ENCODE measurements at regions not wholly inside any gene's neighbourhood (a gene's known extent, or its start where the extent isn't known, plus 50 kb on each side); places are given as distances from the start of the nearest gene placed in this dataset.

DNA sequence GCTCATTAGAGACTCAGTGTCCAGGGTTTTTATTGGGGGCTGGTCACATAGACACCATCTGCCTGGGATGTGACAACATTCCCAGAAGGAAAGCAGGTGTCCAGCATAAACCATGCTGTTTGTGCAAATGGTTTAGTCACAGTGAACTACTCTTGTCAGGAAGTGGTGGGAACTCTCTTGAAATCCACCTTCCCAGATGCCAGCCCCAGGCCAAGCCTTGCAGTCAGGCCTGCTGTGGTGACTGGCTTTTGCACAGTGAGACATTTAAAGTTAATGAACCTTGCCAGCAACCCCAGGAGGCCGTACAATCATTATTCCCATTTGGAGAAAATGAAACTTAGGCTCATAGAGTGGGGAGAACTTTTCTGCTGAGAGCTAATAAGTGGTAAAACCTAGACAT is 242.5 kb upstream of the KCNG1 start:
- DNase-seq: no peak

DNA sequence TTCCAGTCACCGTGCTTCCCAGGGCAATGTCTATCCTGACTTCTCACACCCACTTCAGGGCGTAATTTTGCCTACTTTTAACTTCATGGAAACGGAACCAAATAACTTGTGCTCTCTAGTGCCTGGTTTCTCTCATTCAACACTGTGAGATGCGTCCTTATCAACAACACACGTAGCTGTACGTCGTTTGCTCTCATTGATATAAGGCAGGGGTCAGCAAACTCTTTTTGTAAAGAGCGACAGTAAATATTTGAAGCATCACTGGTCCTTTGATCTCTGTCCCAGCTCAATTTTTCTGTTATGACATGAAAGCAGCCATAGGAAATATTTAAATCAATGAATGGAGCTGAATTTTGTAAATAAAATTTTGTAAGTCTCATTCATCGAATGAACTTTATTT is 239.3 kb upstream of the KCNG1 start:
- DNase-seq: no peak

DNA sequence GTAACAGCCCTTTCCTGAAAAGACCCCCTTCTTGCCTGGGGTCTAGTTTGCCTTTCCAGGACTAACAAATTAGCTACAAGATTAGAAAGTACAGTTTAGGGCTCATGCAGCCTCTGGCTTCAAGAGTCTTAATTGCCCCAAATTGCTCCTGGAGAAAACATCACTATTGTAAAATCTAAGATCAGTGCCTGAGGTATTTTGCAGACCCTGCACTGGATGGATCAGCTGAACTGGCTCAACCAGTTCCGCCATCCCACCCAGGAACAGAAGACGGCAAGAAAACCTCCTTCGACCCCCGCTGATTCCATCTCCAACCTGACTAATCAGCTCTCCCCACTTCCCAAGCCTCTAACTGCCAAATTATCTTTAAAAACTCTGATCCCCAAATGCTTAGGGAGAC is 236.5 kb upstream of the KCNG1 start:
- DNase-seq: no peak

DNA sequence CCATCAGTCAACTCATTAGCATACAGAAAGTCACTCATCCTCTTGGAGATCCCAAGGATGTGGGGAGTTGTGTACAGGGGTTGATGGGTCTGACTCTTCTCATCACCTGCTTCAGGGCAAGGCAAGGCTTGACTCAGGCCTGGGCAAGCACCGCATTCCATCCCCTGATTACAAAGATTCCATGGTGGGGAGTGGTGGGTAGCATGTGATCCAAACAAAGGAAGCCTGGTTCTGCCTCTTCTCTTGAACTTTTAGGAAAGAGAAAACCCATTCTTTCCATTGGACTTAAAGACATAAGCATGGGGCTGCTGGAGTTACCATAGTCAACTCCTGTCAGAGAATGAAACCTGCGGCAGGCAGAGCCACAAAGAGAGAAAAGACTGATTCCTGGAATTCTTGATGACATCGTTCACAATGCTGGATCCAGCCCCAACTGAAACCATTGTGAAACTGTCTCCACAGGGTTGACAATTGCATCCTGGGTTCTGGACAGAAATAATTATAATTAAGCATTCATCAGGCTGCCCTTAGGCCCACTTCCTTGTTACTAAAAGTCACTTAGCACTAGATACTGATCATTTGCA is 235.8 kb upstream of the KCNG1 start:
- DNase-seq: no peak

DNA sequence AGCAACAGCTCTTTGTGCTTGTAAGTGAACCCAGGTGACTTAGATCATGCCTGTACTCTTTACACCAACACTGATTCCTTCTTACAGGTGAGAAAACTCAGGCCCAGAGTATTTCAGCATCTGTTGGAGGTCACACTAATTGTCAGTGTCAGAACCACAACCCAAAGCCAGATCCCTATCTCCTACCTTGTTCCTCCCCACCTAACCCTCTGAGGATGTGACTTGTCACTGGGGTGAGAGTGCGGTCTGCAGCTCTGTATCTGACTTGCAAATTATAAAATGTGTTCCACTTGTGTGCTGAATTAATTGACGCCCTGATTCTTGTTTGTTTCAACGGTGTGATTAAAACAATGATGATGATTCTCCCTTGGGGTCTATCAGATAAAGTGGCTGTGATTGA is 232.5 kb upstream of the KCNG1 start:
- DNase-seq: no peak

DNA sequence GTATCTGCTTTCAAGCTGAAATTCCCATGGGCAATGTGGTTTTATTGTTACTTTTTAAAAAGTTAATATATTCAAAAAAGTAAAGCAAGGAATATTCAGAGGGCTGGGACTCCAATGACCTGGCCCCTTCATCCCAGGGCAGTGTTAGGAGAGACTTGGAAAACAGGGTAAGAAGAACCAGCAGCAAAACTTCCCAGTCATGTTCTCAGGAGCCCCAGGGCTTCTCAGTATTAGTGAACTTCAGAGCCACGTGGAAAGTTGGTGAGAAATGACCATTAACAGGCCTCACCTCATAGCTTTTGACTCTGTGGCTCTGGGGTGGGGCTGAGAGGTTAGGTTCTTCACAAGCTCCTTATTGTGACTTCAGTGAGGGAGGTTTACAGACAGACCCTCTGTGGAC is 230.4 kb upstream of the KCNG1 start:
- DNase-seq: no peak

DNA sequence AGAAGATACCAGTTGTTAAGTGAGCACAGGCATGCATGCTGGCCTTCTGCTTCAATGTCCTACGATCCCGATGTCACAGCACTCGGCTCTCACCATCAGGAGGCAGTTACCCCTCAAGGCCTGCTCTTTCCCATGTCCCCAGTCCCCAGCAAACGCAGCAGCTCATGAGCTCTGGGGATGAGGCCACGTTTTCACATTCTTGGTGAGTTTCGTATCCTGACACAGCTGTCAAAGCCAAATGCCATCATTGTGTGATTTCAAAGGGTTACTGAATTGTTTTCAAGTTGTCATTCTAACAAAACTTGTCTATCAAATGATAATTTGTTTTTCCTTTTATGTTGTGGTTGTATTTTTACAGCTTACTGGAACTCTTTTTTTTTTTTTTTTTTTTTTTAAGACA is 226.9 kb upstream of the KCNG1 start:
- no peak for DNase-seq

DNA sequence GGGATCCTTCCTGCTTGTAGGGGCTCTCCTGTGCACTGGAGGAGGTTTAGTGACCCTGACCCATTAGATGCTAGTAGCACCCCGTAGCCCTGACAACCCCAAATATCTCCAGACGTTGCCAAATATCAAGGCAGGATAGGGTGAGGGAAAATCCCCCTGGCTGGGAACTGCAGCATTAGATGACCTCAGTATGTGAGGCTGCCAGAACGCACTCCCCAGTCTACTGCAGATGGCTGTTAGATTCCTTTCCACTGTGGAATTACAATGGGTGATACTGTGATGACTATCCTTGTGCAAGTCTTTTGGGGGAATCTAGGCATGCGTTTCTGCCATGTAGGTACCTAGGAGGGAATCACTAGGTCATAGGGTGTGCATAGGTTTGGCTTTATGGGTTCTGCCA is 226.3 kb upstream of the KCNG1 start:
- DNase-seq: no peak

DNA sequence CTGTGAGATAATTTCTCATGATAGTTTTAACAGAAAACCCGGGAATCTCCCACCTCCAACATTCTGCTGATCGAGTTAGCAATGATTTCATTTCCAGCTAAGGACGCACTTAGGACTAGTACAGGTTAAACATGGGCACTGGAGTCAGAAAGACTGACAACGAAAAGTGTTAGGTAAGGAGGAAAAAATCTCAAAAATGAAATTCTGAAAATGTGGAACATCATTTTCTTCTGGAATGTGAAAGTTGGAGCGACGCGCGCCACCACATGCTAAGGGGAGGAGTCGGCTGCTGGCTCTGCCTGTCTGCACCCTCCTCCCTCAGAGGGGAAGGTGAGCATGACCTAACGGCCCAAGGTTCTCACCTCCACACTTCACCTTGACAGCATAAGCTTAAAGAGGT is 221.6 kb upstream of the KCNG1 start:
- DNase-seq: no peak

DNA sequence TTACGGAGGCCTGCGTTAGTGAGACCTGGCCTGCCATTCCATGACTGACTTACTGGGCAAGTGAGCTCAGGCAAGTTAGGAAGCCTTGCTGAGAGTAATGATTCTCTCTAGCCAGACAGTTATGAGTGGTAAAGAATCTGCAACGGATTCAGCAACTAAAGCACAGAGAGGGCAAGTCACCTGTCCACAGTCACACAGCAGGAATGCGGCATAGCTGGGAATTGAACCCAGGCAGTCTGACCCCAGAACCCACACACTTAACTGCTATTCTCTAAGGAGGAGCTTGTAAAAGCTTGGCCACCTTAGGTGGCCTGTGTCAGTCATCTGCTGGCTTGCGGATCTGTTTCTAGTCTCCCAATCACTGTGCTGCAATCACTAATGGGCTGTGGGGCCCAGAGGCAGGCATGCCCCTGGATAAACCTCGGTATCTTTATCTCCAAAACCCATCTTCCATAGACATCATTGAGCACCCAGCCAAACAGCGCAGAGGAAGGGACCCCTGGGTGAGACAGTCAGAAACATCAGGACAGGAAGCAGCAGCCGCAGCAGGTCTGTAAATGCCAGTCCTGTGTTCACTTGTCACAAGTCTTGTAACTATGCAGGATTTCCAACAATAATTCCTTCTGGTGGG is 215.9 kb upstream of the KCNG1 start:
- DNase-seq: no peak

DNA sequence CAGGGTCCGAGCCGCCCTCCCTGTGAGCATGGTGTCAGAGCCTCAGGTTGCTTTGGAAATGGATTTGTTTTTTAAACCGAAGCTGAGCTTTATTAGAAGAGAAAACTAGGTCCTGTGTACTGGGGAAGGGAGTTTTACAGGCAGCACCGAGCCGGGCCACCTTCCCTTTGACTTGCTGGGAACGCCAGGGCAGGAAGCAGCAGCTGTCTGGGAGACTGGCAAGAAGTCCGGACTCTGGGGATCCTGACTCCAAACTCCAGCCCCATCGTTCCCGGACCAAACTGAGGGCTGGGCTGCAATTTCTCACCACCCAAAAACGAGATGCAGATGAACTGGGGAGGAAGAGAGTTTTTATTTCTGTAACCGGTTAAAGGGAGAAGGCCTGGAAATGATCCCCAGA is 214.9 kb upstream of the KCNG1 start:
- no peak for DNase-seq

DNA sequence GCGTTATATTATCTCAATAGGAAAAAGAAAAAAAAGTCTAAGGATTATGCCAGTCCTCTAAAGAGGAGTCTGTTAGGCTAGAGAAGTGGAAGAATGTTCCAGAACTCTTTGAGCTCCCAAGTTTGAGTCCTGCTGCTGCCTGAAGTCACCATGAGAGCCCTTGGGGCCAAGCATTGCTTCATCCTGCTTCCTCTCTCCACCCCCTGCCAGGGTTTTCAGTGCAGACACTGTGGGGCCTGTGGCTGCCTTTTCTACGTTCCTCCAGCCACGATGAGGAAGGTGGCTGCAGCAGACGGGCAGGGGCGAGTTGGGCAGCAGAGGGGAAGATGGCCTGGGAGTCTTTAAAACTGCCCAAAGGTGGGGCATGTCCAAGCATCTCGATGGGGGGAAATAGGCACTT is 214.4 kb upstream of the KCNG1 start:
- no peak for DNase-seq

DNA sequence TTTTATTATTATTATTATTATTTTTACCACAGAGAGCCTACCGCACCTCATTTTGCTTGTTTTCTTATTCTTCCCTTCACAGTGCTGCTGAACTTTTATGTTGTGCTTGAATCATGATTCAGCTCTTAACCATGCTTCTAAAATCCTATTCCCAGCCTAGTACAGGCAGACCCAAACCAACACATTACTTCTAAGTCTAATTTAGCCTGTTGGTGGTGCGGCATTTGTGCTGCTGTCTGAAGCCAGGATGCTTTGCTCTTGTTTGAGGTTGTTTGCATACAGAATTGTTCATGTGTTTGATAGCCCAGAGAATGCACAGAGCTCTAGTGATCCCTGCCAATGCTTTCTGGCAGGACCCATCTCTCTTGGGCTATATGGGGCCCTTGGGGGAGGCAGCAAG is 213.5 kb upstream of the KCNG1 start:
- no peak for DNase-seq

DNA sequence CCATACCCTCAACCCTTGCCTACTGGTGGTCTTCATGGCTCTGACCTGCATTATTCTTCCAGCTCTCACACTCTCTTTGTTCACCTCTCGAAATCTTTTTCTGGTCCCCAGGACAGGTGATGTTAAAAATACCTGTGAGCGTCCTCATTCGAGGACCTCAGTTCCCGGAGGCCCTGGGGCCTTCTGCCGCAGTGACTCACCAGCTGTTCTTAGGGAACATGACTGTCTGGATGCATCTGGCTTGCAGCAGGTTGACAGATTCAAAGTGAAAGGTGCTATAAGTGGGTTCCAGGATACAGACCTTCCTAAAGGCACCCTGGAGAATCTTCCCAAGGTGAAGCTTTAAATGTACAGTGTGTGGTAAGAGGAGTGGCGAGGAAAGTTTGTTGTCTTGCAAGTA is 210.4 kb upstream of the KCNG1 start:
- DNase-seq: no peak

DNA sequence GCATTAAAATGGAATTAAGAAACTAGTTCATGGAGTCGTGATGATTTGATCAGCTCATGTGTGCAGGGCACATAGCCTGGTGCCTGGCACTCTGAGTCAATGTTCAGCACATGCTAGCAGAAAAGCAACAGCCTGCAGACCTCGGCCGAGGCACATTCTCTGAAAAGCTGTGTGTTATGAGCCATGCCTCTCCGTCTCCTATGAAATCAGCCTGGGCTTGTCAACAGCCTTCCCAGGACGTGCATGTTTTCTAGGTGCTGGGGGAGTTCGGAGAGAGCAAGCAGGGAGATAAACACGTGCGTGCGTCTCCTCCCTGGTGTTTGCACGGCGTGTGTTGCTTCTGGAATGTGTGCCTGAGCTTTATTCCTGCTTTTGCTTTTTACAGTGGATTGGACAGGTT is 207.8 kb upstream of the KCNG1 start:
- DNase-seq: no peak

DNA sequence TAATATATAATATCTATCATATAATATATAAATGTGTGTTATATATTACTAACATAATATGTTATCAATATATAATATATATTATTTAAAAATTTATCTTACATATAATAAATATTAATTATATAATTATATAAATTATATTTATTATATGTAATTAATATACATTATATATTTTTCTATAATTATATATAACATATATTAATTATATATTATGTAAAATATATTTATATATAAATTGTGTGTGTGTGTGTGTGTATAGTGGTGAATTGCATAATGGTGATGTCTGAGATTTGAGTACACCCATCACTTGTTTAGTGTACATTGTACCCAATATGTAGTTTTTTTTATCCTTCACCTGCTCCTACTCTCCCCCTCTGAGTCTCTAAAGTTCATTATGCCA is 205.9 kb upstream of the KCNG1 start:
- DNase-seq: no peak

DNA sequence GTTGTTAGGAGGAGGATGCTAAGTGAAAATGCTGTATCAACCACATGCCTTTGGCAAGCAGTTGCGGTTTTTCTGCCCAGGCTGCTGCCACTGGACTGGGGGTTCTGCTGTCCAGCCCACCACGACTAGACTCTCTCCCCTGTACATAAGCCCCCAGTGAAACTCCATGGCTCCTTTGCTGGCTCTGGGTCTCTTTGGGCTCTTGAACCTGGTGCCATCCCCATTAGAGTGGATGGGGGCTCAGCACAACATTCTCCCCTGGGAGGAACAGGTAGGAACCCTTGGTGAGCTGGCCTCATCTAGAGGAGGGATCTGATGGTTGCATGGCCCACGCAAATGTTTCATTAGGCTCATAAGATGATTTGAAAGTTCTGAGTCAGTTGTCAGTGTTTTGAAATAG is 204.8 kb upstream of the KCNG1 start:
- DNase-seq: no peak

DNA sequence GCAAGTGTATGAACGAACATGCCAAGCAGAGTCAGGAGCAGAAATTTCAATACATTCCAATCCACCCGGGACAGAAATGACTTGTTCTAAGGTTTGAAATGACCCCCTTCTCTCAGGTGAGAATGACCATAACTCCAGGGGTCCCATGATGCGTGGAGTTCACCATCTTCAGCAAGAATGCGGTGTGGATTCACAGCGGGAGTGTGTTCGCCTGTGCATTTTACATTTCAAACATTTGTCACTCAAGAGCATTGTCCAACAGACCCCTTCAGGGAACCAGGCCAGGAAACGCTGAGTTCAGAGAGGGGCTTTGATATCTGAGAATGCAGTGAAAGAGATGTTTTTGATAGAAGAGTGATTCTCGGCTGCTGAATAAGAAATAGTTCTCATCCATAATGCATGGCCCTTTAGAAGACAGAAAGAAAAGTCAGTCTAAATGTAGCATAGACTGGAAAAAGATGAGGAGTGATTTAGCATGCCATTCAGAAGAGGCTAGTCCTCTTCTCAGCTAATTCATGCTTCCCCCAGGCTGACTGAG is 200.3 kb upstream of the KCNG1 start:
- DNase-seq: no peak

DNA sequence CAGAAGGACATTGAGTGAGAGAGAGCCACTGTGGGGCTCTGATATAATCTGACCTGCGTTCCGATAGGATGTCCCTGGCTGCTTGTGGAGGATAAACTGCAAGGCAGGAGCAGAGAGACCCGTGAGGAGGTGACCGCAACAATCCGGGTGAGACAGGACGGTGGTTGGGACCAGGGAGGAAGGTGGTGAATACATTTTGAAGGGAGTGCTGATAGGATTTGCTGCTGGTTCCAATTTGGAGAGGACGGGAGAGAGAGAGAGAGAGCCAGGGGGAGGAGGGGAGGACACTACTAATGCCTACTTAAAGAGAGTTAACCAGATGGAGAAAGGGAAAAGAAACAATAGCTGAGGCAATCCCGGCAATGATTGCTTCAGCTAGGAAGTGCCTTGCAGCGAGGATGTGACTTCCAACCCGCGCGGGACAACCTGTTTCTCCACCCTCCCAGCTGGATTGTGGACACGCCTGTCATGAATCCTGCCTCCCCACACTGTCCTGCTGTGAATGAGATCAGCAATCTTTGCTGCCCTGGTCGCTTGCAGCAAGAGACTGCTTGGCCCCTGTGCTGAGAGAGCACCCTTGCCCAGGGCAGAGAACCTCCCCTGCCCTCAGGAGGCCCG is 199.0 kb upstream of the KCNG1 start:
- DNase-seq: no peak

DNA sequence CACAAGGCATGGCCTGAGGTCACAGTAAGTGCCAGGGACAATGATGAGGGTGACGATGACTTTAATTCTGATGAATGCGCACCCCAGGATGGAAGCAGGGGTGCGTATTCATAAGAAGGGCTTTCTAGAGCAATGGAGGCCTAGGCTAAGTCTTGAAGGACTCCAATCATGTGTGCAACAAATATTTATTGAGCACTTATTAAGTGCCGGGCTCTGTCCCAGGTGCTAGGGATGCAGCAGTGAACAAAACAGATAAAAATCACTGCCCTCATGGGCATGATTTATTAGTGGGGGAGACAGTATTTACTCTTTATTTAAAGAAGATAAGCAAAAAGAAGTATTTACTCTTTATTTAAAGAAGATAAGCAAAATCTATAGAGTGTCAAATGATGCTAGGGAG is 198.2 kb upstream of the KCNG1 start:
- no peak for DNase-seq

DNA sequence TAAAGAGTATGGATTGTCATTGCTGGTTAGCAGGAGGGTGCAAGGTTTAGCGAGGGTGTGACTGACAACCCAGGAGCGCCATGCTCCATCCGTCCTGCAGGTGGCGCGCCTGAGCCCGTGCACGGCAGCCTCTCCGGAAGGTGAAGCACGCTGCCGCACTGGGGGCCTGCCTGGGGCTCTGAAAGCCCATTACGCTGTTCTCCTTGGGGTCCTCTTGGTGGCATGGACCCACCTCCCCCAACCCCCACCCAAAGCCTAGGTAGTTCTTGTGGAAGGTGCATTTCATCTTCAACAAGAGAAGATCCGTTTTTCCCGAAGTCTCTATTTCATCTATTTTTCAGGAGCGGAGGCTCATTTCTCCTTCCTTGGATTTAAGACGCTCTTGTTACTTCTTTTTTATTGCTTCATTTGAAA is 197.4 kb upstream of the KCNG1 start:
- no peak for DNase-seq

DNA sequence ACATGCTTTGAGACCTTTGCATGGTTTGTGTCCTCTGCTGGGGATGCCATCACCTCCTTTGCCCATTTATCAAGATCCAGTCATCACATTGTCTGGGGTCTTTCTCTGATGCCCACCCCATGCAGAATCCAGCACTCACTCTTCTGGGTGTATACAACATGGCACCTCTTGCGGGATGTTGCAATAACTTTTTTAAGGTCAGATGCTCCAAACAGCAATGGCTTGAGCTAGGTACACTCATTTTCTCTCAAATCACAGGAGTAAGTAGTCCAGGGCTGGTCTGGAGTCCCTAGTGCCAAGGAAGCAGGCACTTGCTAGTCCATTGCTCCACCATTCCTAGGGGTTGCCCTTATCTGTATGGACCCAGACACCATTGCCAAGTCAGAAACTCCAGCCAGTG is 196.6 kb upstream of the KCNG1 start:
- no peak for DNase-seq

DNA sequence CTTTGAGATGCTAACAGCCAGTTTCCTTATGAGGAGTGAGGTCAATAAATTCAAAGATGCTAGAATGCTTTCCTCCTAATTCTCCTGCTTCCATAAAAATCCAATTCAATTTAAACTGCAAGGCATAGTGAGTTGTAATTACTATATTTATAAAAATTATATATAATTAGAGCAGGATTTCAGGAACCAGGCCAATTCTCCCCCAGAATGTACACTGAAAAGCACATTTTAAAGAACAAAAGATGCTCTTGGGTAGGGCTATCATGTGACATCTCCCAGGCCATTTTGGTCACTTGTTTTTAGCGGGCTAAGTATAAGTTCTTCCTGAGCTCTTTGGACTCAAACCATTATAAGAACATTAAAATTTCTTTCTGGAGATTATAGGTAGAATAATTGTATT is 195.7 kb upstream of the KCNG1 start:
- no peak for DNase-seq

DNA sequence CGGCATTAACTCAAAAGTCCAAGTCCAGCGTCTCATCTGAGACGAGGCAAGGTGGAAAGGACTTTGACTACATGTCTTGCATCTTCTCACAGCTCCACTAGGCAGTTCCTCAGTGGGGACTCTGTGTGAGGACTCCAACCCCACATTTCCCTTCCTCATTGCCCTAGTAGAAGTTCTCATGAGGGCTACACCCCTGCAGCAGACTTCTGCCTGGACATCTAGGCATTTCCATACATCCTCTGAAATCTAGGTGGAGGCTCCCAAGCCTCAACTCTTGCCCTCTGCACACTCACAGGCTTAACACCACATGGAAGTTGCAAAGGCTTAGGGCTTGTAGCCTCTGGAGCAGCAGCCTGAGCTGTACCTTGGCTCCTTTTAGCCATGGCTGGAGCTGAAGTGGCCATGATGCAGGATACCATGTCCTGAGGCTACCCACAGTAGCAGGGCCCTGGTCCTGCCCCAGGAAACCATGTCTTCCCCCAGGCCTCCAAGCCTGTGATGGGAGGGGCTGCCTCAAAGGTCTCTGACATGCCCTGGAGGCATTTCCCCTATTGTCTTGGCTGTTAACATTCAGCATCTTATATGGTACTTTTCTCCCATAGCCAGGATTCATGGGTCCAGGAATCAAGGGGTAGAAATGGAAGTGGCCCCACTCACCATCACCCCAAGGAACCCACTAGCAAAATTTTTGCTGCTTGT is 194.6 kb upstream of the KCNG1 start:
- DNase-seq: no peak

Data from effector CD8-positive, alpha-beta T cell (primary cell).